NCI-H2029 treated with DMSO at 0.1 percent for 48 hours (cell line): ENCODE measurements at regions not wholly inside any gene's neighbourhood (a gene's known extent, or its start where the extent isn't known, plus 50 kb on each side); places are given as distances from the start of the nearest gene placed in this dataset.

Experiments used
- DNase-seq: peaks from one replicate; lab custom pipeline; 2025; lab: John Stamatoyannopoulos, UW

DNA sequence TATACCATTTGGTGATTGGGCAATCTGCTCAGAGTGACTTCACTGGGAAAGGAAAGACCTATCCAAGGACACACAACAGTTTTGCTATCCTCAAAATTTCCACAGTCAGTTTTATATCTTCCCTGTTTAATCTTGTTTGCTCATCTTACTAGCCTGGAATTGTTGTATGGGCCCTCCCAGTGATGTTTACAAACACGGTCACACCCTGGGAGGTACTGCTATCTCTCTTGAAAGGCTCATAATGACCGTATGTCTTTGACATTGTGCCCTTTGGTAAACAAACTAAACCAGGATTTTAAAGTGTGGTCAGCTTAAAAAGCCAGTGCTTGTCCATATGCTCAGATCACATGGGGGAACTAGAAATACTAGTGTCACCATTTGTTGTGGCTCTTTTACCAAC is 277.0 kb downstream of the CDH2 start:
- no peak for DNase-seq

DNA sequence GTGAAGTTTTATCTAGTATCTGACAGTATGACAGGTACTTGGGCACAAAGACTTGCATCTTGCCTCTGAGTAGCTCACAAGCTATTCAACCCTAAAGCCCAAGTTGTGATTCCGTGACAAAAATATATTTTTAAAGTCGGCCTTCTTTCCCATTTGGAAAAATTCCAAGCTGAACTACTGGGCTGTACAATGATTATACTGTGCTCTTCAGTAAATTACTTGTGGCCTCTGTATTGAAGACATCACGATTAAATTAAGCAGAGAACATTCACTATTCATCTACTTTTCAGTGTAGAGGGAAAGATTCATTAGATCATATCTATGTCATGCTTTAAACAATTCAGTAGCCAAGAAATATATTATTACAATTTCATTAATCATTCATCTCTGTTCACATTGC is 282.2 kb downstream of the CDH2 start:
- no peak for DNase-seq

- no peak for DNase-seq
Measured at GRCh38 chr18:27887711-27888495, 289.0 kb downstream of the CDH2 start.

DNA sequence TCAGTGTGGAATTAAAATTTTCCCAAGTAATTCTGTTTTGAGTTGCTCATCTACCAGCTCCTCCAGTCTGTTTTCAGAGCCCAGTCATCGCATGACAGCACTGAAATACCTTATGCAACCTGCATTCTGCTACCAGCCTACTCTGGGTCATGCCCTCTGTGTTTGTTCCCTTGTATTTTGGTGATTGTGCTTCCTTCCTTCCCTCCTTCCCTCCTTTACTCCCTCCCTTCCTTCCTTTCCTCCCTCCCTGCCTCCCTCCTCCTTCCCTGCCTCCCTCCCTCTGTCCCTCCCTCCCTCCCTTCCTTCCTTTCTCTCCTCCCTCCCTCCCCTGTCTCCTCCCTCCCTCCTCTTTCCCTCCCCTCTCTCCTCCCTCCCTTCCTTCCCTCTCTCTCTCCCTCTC is 289.6 kb downstream of the CDH2 start:
- no peak for DNase-seq

GRCh38 chr18:27879540-27879939 is 297.4 kb downstream of the CDH2 start:
- no peak for DNase-seq

DNA sequence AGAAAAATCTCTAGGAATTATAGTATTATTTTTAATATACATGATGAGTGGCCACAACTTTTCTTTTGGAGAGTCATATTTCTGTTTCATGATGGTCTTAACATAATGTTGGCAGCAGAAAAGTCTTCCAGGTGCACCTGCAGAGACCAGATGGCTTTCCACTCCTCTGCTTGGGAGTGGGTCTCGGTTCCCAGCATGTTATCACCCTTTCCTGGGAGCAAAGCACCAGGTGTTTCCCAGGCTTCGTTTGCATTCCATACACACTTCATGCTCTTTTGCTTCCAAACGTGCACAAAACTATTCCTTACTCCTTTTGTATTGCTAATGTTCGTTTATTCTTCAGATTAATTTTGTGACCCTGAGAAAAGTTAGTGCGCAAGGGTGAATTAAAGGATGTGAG is 305.2 kb downstream of the CDH2 start:
- DNase-seq, result no peak

GRCh38 chr18:27869735-27870134 is 307.2 kb downstream of the CDH2 start:
- DNase-seq, result no peak

DNA sequence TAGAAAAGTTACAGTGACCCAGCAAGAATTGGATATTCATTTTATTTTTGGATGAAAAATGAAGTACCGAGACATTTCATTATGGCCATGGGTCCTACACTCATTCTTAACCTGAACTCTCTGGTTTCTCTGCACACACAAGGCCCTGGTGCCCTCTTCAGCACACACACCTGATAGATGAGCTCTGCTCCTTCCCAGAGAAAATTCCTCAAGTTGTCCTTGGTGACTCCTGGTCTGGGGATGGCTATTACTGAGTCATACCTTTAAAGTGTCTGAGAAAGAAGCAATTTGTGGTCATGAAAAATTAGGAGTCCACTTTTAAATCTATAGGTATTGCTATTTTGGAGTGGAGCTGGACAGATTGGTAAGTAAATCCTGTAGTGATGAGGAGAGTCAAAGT is 311.5 kb downstream of the CDH2 start:
- no peak for DNase-seq

- DNase-seq, result no peak
Measured at GRCh38 chr18:27863780-27864430, 313.0 kb downstream of the CDH2 start.

DNA sequence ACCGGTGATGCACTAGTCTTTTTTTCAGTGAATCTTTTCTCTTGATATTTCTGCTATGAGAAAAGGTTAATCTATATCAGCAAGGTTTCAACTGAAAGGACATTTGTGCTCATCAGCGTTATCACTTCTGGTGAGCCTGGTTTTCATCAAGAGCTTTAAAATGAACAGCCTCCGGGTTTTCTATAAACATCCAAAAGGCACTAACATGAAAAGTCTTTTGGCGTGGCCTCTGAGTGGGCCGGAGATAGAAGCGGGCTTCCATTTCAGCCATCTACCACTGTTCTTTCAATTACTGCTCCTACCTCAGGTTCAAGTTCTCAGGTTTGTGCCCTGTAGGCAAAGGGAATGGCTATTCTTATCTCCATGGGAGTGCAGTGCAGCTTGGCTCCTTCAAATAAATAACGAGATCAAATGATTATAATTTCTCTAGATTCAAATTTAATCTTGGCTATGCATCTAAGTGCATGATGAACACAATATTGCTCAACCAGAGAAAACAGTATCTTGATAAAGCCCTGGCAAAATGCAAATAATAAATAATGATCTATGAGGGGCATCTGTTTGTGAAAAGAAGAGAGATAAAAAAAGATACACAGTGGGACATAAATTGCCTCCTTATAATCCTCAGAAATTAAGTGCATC is 314.8 kb downstream of the CDH2 start:
- no peak for DNase-seq

GRCh38 chr18:27861539-27861938 is 315.4 kb downstream of the CDH2 start:
- DNase-seq, result peak; percentile 59

- DNase-seq, result no peak
Measured at GRCh38 chr18:27860701-27861107, 316.2 kb downstream of the CDH2 start.

DNA sequence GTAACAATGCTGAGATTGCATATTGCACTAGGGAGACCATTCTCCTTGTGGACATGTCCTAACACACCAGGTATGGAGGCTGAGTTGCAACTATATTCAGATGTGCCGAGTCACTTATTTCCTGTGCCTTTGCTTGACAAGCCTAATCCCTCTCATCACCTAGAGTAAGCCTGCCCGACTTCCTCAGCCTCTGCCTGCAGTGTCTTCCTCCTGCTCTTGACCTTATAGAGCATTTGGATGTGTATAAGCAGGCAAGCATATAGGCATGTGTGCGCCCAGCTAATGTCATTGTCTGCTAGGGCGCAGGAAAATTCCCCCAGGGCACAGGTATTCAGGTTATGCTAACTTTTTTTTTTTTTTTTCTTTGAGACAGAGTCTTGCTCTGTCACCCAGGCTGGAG is 316.9 kb downstream of the CDH2 start:
- DNase-seq, result no peak

GRCh38 chr18:27856820-27857219 is 320.1 kb downstream of the CDH2 start:
- no peak for DNase-seq

DNA sequence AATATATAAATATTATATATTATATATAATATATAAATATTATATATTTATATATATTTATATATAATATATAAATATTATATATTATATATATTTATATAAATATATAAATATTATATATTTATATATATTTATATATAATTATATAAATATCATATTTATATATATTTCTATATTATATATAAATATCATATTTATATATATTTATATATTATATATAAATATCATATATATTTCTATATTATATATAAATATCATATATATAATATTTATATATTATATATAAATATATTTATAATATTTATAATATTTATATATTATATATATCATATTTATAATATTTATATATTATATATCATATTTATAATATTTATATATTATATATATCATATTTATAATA is 321.4 kb downstream of the CDH2 start:
- no peak for DNase-seq

GRCh38 chr18:27854631-27855030 is 322.3 kb downstream of the CDH2 start:
- no peak for DNase-seq

DNA sequence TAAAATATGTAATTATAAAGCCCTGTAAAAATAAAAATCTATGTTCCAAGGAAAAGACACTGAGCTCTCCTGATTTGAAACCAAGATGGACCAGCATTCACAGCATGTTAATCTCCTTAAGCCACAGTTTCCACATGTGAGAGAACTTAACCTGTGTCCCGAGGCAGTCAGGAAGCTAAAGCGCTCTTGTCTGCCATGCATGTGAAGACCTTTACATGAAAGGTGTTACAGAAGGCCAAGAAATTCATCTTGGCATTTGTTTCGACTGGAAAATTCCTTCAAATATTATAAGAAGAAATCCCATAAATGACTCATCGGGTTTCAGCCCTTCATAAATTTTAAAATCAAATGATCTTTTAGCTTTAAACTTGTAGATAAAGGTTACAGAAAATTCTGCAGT is 328.6 kb downstream of the CDH2 start:
- no peak for DNase-seq

GRCh38 chr18:27847412-27847811 is 329.5 kb downstream of the CDH2 start:
- DNase-seq, result no peak

DNA sequence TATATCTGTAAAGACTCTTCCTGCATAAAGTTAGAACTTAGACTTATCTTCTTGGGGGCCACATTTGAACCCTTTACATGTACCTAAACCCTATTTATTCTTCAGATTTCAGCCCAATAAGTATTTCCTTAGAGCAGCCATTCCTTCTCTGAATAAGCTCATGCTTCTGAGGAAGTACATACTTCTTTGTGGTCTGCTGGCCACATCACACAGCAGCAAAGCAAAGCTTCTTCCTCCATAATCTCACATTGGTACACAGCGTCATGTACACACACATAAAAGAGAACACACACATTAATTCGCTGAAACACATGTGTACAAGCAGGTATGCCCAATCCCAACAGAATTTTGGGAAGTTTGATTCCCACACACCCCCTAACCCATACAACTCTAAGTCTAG is 331.0 kb downstream of the CDH2 start:
- DNase-seq, result no peak

- DNase-seq, result no peak
Measured at GRCh38 chr18:27843783-27844777, 332.9 kb downstream of the CDH2 start.

DNA sequence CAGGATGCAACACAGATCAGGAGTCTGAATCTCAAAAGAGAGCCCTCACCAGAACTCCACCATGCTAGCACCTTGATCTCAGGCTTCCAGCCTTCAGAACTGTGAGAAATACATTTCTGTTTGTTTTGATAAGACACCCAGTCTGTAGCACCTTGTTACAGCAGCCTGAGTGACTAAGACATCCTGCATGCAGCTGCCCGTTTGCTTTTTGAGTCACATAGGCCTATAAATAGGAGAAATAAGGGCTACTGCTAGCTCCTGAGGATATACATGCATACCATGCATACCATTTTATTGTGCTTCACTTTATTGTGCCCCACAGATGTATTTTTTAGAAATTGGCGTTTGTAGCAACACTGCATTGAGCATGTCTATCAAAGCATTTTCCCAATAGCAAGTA is 337.8 kb downstream of the CDH2 start:
- no peak for DNase-seq

GRCh38 chr18:27838225-27838624 is 338.7 kb downstream of the CDH2 start:
- DNase-seq, result no peak
